ENCODE measurements at regions not wholly inside any gene's neighbourhood (a gene's known extent, or its start where the extent isn't known, plus 50 kb on each side); places are given as distances from the start of the nearest gene placed in this dataset.
A peak's percentile ranks its signal among the peaks of the same experiment; 100 is the strongest.

DNA sequence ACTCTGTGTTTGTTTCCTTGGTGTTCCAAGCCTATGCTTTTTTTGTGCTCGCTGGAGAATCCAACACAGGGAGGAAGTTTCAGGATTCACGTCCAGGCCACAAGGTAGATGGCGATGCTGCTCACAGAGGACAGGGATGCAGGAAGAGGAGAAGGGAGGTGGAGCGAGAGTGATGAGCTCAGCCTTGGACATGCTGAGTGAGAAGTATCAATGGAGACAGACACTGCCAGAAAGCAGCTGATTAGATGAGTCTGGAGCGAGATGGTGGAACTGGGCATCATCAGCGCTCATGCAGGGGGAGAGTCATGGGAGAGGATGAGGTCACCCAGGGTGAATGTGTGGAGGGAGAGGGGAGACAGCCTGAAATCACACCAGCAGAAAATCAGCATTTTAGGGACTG is 110.0 kb downstream of the GLUL start (continued):
- TF ChIP-seq JUN (IDR thresholded peaks at IDR 0.05; ENCODE audit: borderline replicate concordance, low read depth, low read length) (peak; percentile 46; the same call in 1 of the 2 replicates), JUN (CRISPR knock-in tag; IDR thresholded peaks at IDR 0.05; ENCODE audit: borderline replicate concordance) (no peak), SMARCA4 (IDR thresholded peaks at IDR 0.05) (0 out of 2 replicates have a peak, but pooled peaks have one; percentile 50), MYNN (IDR thresholded peaks at IDR 0.05) (no peak), MYNN (CRISPR knock-in tag; IDR thresholded peaks at IDR 0.05) (no peak), CXXC5 (CRISPR knock-in tag; IDR thresholded peaks at IDR 0.05) (no peak), EHMT2 (IDR thresholded peaks at IDR 0.05) (no peak), CC2D1A (IDR thresholded peaks at IDR 0.05) (no peak), ATF3 (IDR thresholded peaks at IDR 0.05) (peak; percentile 92), ATF3 (CRISPR knock-in tag; conservative IDR thresholded peaks at IDR 0.05) (no peak), RCOR1 (IDR thresholded peaks at IDR 0.05; ENCODE audit: borderline replicate concordance in 1 of 2, low read depth in 2 of 2, low read length in 2 of 2) (peak in 1 of 2 experiments; percentile 68; a peak in 1 of 4 replicates), DPF2 (IDR thresholded peaks at IDR 0.05) (0 out of 2 replicates have a peak, but pooled peaks have one; percentile 29), HLTF (IDR thresholded peaks at IDR 0.05) (no peak), CBFA2T2 (conservative IDR thresholded peaks at IDR 0.05) (peak; percentile 52), MLX (CRISPR knock-in tag; conservative IDR thresholded peaks at IDR 0.05) (no peak), CTBP1 (IDR thresholded peaks at IDR 0.05; ENCODE audit: borderline replicate concordance) (peak; percentile 78)
- TF ChIP-seq, protein P1, sequence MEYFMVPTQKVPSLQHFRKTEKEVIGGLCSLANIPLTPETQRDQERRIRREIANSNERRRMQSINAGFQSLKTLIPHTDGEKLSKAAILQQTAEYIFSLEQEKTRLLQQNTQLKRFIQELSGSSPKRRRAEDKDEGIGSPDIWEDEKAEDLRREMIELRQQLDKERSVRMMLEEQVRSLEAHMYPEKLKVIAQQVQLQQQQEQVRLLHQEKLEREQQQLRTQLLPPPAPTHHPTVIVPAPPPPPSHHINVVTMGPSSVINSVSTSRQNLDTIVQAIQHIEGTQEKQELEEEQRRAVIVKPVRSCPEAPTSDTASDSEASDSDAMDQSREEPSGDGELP (CRISPR knock-in tag; IDR thresholded peaks at IDR 0.05; ENCODE audit: borderline replicate concordance), result 0 out of 2 replicates have a peak, but pooled peaks have one; percentile 28

Data from K562 (cell line).